Panc1 (cell line): ENCODE measurements at regions not wholly inside any gene's neighbourhood (a gene's known extent, or its start where the extent isn't known, plus 50 kb on each side); places are given as distances from the start of the nearest gene placed in this dataset.

Experiments
- ATAC-seq: fragments of 200-7000 bp; cut with Tn5 transposase; 2 replicates; pipeline ENCODE4 v1.9.1; 2020; ENCODE audit warnings: mild to moderate bottlenecking, moderate library complexity
- BruUV-seq: library from RNA; stranded (reverse); fragments of 400-500 nt; replicated peaks from 2 replicates; lab custom pipeline; 2021; lab: Mats Ljungman, UMichigan
- CTCF ChIA-PET: fragments of 300-600 bp; sonication (Branson Sonifier 250); formaldehyde crosslinking; loops from one replicate; lab custom pipeline; 2022; ENCODE audit warnings: antibody characterized with exemption; lab: Charles Lee
- POLR2A ChIA-PET: fragments of 300-600 bp; sonication (Branson Sonifier 250); formaldehyde crosslinking; loops from one replicate; lab custom pipeline; 2022; ENCODE audit warnings: antibody characterized with exemption; lab: Charles Lee
- DNase-seq: peaks from one replicate; pipeline ENCODE4 v3.0.0-alpha.2; 2010; ENCODE audit warnings: low read depth, low spot score
- H3K27ac ChIP-seq: 2 replicates; pipeline ENCODE4 v1.5.1; 2011; ENCODE audit warnings: mild to moderate bottlenecking, low read length, inconsistent platforms
- H3K27me3 ChIP-seq: fragments of 200-500 bp; sonication (Bioruptor generic); 2 replicates; pipeline ENCODE4 v1.6.0; 2014; ENCODE audit warnings: low read length, inconsistent platforms; ENCODE audit not compliant: control insufficient read depth, insufficient read depth
- H3K36me3 ChIP-seq: fragments of 200-500 bp; sonication (Bioruptor generic); 2 replicates; pipeline ENCODE4 v1.5.1; 2014; ENCODE audit warnings: inconsistent platforms, mild to moderate bottlenecking, low read length, moderate library complexity; ENCODE audit not compliant: control insufficient read depth, insufficient read depth
- H3K4me1 ChIP-seq: 2 replicates; pipeline ENCODE4 v1.5.1; 2011; ENCODE audit warnings: inconsistent platforms, mild to moderate bottlenecking, low read length, moderate library complexity; ENCODE audit not compliant: control insufficient read depth, insufficient read depth
- H3K4me3 ChIP-seq, 2 experiments: 2 replicates each; pipeline ENCODE4 v1.5.1; 2011 to 2012; ENCODE audit warnings: low read depth in 2 of 2, low read length in 2 of 2, mild to moderate bottlenecking in 2 of 2, inconsistent platforms in 1 of 2, moderate library complexity in 1 of 2
- H3K9me3 ChIP-seq: fragments of 200-500 bp; sonication (Bioruptor generic); 2 replicates; pipeline ENCODE4 v1.5.1; 2014; ENCODE audit warnings: low read depth, mild to moderate bottlenecking, inconsistent platforms, low read length, moderate library complexity; ENCODE audit not compliant: control insufficient read depth, insufficient read depth
- CTCF ChIP-seq: fragments of 450-650 bp; IDR thresholded peaks from 2 replicates; pipeline ENCODE4 v1.5.1; 2017; ENCODE audit warnings: mild to moderate bottlenecking
- POLR2AphosphoS5 ChIP-seq: IDR thresholded peaks from 2 replicates; pipeline ENCODE4 v1.6.1; 2012; ENCODE audit warnings: mild to moderate bottlenecking, low read depth, low read length, moderate library complexity
- REST ChIP-seq, 2 experiments: IDR thresholded peaks; 2 replicates each; pipeline ENCODE4 v1.6.1; 2011 to 2012; ENCODE audit warnings: low read depth in 2 of 2, control low read depth in 1 of 2, low read length in 1 of 2, mild to moderate bottlenecking in 1 of 2, moderate library complexity in 1 of 2; ENCODE audit not compliant: insufficient read depth in 1 of 2
- SIN3A ChIP-seq: IDR thresholded peaks from 2 replicates; pipeline ENCODE4 v1.6.1; 2012; ENCODE audit warnings: low read depth, mild to moderate bottlenecking, low read length, moderate library complexity, borderline replicate concordance; ENCODE audit not compliant: insufficient read depth
- TCF7L2 ChIP-seq: IDR thresholded peaks from 2 replicates; pipeline ENCODE4 v1.6.1; 2011; ENCODE audit warnings: mild to moderate bottlenecking, low read depth, low read length, inconsistent platforms
- in situ Hi-C: cut with HindIII; loops from 2 replicates; pipeline ENCODE4 v1.10.0; 2016; ENCODE audit warnings: low sequenced_read_pairs, low pct_unique_long_range_greater_than_20kb
- intact Hi-C: fragments of 100-400 bp; cut with micrococcal nuclease; formaldehyde crosslinking; loops from one replicate; pipeline ENCODE4 v1.10.0; 2022; ENCODE audit not compliant: unreplicated experiment

DNA sequence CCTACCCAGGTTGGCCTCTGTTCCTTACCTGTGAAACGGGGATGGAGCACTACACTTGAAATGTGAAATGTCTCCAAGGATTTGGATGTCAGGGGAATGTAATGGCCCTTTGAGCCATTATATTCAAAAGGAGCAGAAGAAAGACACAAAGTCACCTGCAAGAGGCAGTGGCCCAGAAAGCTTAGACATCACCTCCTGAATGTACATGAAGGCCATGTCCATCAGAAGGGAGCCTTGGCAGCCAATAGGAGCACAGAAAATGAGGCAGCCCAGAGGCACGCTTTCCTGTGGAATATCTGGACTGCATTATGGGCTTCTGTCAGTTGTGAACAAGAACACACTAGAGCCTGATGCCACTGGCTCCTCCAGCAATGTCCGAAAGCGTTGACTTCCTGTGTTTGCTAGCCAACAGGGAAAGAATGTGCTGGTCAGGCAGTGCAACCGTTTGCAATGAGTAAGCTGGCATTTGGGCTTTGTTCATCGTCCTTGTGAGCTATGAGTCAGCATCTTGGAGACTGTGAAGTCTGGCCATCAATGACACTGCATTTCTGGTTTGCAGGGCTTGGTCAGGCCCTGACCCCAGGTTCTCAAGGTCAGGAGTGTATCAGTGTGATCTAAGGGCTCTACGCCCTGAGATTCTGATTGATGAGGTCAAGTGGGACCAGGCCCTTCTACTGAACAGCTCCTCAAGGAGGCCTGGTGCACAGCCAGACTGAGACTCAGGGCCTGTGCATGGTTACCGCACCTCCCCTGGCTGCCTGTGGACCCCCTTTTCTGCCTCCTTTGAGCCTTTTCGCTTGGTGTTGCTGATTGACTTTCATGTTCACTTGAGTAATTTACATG is 222.4 kb downstream of the RPS24 start:
- peak; percentile 87 for DNase-seq
- no TSS peak for BruUV-seq
- ChIA-PET CTCF (no interaction called here), POLR2A (no interaction called here)
- Histone ChIP-seq H3K27ac (peak overlapping the region; percentile 68), H3K9me3 (peaks cover 8% of the 10 kb centered on the region; the same call in 1 of the 2 replicates), H3K4me1 (peaks cover 6% of the 10 kb centered on the region; the same call in 1 of the 2 replicates), H3K36me3 (no peaks in the 10 kb centered on the region), H3K27me3 (no peaks in the 10 kb centered on the region), H3K4me3 (no peak overlapping the region)
- peak; percentile 92 for ATAC-seq
- intact Hi-C loops: no loop called here
- in situ Hi-C loops: no loop called here
- TF ChIP-seq SIN3A (no peak), TCF7L2 (peak; percentile 47; the same call in 1 of the 2 replicates), POLR2AphosphoS5 (no peak)

- BruUV-seq: no TSS peak
- DNase-seq: no peak
- Histone ChIP-seq H3K4me3 (no peak overlapping the region), H3K27me3 (no peaks in the 10 kb centered on the region), H3K36me3 (no peaks in the 10 kb centered on the region), H3K9me3 (peaks cover 8% of the 10 kb centered on the region; the same call in 1 of the 2 replicates), H3K27ac (no peak overlapping the region), H3K4me1 (peaks cover 6% of the 10 kb centered on the region; the same call in 1 of the 2 replicates)
- in situ Hi-C loops (no loop called here), intact Hi-C loops (no loop called here)
- ChIA-PET POLR2A (no interaction called here), CTCF (no interaction called here)
- TF ChIP-seq CTCF (no peak), SIN3A (no peak), REST (IDR thresholded peaks at IDR 0.05; ENCODE audit: insufficient read depth in 1 of 2, low read depth in 2 of 2, low read length in 1 of 2) (no peak), POLR2AphosphoS5 (no peak), TCF7L2 (no peak)
- no peak for ATAC-seq
Observed at GRCh38 chr10:78258323-78259030, 224.8 kb downstream of the RPS24 start.
